NCI-H2107 (cell line): ENCODE measurements at regions not wholly inside any gene's neighbourhood (a gene's known extent, or its start where the extent isn't known, plus 50 kb on each side); places are given as distances from the start of the nearest gene placed in this dataset.
"Not testable (repeated sequence)": the region's sequence is repeated elsewhere in the genome, so short reads cannot be mapped to it uniquely, and the experiment has no call there.

Source experiments
- DNase-seq: peaks from one replicate; lab custom pipeline; 2025; lab: John Stamatoyannopoulos, UW

- no peak for DNase-seq
Measured at GRCh38 chr7:68173513-68173912, 1176.9 kb downstream of the TYW1 start.

DNA sequence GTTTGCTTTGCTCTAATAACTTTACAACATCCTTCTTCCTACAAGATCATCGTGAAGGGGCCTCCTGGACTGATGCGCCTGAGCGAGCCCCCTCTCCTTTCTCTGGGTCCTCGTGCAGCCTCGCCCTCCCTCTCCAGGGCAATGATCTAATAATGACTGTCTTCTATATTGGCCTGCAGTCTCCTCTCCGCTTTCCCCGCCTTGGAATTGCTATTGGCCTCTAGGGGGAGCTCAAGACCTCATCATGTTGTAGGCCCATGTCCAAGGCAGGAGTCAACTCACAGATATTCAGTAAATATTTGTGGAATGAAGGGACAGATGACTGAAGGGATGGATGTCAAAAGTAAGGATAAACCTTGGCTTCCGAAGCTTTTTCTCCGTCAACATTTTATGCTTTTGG is 1180.3 kb downstream of the TYW1 start:
- DNase-seq, result peak; percentile 8

GRCh38 chr7:68180761-68181160 is 1184.1 kb downstream of the TYW1 start:
- DNase-seq, result no peak

DNA sequence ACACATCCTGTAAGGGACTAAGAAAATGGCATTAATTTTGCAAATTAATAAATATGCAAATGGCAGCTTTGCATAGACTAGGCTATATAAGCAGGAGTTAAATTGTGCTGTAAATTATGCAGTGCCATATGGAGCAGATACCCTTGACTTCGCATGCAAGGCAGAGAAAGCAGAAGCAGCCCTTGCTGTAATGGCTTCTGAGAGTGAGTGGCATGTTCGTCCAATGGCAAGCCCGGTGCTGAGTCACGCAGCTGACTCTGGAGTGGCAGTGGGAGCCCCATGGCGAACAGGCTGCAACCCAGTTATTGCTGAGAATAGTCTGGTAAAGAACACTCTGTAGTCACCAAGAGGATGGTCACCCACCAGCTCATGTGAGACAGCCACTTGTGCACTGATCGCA is 1186.5 kb downstream of the TYW1 start:
- DNase-seq, result no peak

GRCh38 chr7:68185631-68186456 is 1189.2 kb downstream of the TYW1 start:
- peak; percentile 18 for DNase-seq

GRCh38 chr7:68187532-68187931 is 1190.9 kb downstream of the TYW1 start:
- DNase-seq, result no peak

DNA sequence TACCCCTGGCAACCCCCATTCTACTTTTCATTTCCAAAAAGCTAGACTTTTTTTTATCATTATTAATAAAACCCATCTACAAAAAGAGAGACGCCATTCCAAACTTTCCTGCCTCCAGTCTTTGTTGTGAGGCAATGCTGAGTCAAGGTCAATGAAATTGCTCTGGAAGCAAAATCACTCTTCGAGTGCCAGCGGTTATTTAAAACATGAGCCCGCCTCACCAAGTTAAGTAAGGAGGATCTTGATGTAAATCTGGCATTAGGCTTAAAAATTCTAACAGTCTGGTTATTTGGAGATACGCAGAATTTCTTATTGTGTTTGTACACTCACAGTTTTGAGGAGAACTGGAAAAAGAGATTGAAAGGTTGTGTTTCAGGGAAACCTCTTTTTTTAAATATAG is 1196.3 kb downstream of the TYW1 start:
- DNase-seq, result no peak

GRCh38 chr7:68195642-68196041 is 1199.0 kb downstream of the TYW1 start:
- DNase-seq, result not testable (repeated sequence)

GRCh38 chr7:68200051-68200670 is 1203.5 kb downstream of the TYW1 start:
- no peak for DNase-seq

DNA sequence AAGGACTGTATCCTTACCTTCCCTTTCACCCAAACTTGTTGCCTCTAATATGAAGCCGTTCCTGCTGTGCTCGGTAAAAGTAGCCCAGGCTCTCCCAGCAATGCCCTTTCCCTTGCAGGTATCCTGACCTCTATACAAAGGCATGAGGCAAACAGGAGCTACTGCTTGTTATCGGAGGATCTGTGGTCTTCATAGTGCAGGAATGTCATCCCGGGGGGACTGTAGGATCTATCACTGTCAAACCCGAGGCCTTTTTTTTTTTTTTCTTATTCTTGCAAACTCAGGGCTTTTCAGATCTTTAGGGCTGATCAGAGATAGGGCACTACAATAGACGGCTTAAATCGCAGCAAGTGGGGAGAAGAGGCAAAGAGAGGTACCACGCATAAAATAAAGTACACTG is 1206.6 kb downstream of the TYW1 start:
- DNase-seq, result no peak

- DNase-seq, result no peak
Measured at GRCh38 chr7:68205826-68206225, 1209.2 kb downstream of the TYW1 start.

DNA sequence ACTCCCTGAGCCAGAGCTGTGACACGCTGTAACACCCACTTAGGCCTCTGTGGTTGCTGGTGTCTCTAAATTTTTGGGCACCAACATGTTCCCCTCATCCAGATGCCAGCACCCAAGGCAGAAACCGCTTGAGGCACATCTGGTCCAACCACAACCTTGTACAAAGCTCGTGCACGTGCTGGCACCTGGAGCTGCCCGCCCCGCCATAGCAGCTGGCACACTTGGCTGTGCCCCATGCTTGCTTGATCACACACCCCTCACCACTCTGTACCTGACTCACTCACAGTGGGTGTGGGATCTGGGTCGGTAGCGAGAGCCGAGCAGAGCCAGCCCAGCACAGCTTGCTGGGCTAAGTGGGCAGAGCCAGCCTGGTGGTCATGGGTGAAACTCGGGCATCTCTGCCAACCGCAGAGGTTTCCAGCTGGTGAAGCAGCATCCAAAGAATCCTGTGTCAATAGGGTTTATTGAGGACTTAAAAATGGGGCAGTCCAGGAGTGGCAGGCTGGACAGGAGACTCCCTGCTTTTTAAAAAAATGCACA is 1210.4 kb downstream of the TYW1 start:
- DNase-seq, result no peak

DNA sequence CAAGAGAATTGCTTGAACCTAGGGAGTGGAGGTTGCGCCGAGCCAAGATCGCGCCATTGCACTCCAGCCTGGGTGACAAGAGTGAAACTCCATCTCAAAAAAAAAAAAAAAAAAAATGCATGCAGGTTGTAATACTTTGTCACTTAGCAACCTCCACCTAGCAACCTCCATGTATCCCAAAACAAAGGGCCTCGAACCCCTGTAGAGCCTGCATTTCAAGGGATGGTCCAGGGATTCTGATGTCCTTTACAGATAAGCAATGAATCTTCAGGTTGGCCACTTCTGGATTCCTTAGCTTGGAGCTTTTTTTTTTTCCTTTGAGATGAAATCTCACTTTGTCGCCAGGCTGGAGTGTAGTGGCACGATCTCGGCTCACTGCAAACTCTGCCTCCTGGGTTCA is 1211.0 kb downstream of the TYW1 start:
- no peak for DNase-seq

- no peak for DNase-seq
Measured at GRCh38 chr7:68209486-68209885, 1212.9 kb downstream of the TYW1 start.

DNA sequence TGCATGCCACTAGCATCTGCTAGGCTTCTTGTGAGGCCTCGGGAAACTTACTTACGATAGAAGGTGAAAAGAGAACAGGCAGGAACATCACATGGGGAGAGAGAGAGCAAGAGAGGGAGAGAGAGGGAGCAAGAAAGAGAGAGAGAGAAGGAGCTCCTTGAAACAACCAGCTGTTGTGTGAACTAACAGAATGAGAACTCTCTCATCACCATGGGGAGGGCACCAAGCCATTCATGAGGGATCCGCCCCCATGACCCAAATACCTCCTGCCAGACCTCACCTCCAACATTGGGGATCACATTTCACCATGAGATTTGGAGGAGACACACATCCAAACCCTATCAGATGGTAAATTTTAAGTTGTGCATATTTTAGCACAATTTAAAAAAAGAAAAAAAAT is 1217.2 kb downstream of the TYW1 start:
- DNase-seq, result no peak

DNA sequence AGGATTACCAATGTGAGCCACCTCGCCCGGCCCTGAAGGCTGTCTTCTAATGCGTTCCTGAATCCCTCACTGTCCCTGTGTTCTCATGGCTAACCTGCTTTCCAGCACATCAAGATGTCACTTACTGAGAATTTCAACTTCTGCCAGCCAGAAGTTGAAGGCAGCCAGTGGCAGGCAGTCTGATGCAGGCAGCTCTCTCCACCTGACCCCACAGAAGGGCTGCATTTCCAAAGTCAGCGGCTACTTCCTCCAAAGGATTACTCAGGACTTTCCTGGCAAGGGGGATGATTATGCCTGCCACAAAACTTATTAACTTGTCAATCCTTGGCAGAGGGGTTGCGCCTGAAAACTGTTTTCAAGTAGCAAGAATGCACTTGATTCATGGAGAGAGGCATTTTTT is 1219.4 kb downstream of the TYW1 start:
- DNase-seq, result no peak

GRCh38 chr7:68217426-68217825 is 1220.8 kb downstream of the TYW1 start:
- no peak for DNase-seq

GRCh38 chr7:68218461-68218860 is 1221.8 kb downstream of the TYW1 start:
- no peak for DNase-seq

- no peak for DNase-seq
Measured at GRCh38 chr7:68222311-68222710, 1225.7 kb downstream of the TYW1 start.

DNA sequence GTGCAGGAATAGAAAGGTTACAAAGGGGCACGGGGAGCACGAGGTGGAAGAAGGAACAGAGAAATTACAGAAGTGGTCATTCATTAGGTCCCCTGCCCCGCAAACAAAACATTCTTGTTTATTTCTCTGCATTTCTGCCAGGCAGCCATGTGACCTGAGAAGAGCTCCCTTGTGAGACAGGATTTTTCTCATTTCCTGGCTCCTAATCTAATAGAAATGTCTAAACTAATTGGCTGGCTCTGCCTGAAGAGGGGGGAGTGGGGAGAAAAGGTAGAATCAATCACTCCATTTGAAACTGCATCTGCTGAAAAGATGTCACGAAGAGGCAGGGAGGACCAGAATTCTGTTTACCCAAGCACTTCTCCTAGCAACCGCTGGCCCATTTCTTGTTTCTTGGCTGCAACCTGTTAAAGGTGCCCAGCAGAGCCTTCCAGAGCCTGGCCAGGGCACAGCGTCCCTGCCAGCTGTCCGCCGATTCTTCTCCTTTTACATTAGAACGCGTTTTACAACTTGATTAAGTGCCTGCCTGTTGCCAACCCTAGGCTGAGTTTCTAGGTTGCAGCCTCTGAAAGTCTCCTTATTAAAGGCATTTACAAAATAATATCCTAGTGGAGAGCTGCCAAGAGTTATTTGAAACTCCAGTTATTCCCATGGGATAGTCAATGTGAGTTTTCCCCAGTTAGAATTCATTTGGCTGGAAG is 1227.6 kb downstream of the TYW1 start:
- no peak for DNase-seq

DNA sequence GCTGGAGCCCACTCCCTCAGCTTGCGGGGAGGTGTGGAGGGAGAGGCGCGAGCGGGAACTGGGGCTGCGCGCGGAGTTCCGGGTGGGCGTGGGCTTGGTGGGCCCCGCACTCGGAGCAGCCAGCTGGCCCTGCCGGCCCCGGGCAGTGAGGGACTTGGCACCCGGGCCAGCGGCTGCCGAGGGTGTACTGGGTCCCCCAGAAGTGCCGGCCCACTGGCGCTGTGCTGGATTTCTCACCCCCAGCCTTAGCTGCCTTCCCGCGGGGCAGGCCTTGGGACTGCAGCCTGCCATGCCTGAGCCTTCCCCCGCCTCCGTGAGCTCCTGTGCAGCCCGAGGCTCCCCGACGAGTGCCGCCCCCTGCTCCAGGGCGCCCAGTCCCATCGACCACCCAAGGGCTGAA is 1234.4 kb downstream of the TYW1 start:
- not testable (repeated sequence) for DNase-seq

DNA sequence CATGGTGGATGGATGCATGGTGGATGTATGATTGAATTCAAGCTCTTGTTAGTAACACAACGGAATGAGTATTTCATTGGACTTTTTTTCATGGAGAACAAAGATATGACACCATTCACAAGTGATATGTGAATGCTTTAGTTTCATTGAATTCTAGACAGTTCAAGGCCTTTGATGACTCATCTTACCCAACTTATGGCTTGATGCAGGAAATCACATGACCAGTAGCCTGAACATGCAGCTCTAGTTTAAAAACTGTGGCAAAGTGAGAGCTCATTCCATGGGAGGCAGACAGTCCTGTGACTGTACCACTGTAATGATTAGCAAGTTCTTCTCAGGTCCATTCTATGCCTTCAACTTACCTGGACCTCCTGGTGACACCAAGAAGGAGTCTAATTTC is 1239.3 kb downstream of the TYW1 start:
- no peak for DNase-seq
